ENCODE measurements at regions not wholly inside any gene's neighbourhood (a gene's known extent, or its start where the extent isn't known, plus 50 kb on each side); places are given as distances from the start of the nearest gene placed in this dataset.

- H3K4me1 ChIP-seq: no peaks in the 10 kb centered on the region
- FAIRE-seq: no peak
- WGBS, 2 donors: 11 to 22% methylated on average over 1 of the region's 1 CpG
- no peak overlapping the region for H3K27ac ChIP-seq
- no peak for DNase-seq
- no peak overlapping the region for H3K4me3 ChIP-seq
- no peaks in the 10 kb centered on the region for H3K27me3 ChIP-seq
- TF ChIP-seq CTCF (IDR thresholded peaks at IDR 0.05): no peak
- intact Hi-C loops (cut with DNase I): no loop called here
- H3K9me3 ChIP-seq: no peaks in the 10 kb centered on the region
- no peaks in the 10 kb centered on the region for H3K36me3 ChIP-seq
- ATAC-seq: no peak
Observed at GRCh38 chr5:26690511-26690910, 347.9 kb downstream of the CDH9 start.

- H3K36me3 ChIP-seq: no peaks in the 10 kb centered on the region
- H3K27ac ChIP-seq: no peak overlapping the region
- no peaks in the 10 kb centered on the region for H3K4me1 ChIP-seq
- WGBS, 2 donors: 68 to 82% methylated on average over 1 of the region's 1 CpG
- intact Hi-C loops (cut with DNase I): no loop called here
- H3K9me3 ChIP-seq: no peaks in the 10 kb centered on the region
- FAIRE-seq: no peak
- no peak for TF ChIP-seq CTCF (IDR thresholded peaks at IDR 0.05)
- no peak overlapping the region for H3K4me3 ChIP-seq
- no peaks in the 10 kb centered on the region for H3K27me3 ChIP-seq
- no peak for DNase-seq
- no peak for ATAC-seq
Observed at GRCh38 chr5:26681861-26682260, 356.5 kb downstream of the CDH9 start.

- Histone ChIP-seq H3K27ac (no peak overlapping the region), H3K4me1 (no peaks in the 10 kb centered on the region), H3K9me3 (no peaks in the 10 kb centered on the region), H3K36me3 (no peaks in the 10 kb centered on the region), H3K27me3 (no peaks in the 10 kb centered on the region), H3K4me3 (no peak overlapping the region)
- 33 to 43% methylated on average over 8 of the region's 8 CpGs for WGBS, 2 donors
- DNase-seq (no peak), ATAC-seq (no peak), FAIRE-seq (no peak)
- intact Hi-C loops (cut with DNase I): no loop called here
- no peak for TF ChIP-seq CTCF (IDR thresholded peaks at IDR 0.05)
Observed at GRCh38 chr5:26674846-26675245, 363.5 kb downstream of the CDH9 start.

- Histone ChIP-seq H3K4me3 (no peak overlapping the region), H3K27ac (no peak overlapping the region), H3K27me3 (no peaks in the 10 kb centered on the region), H3K4me1 (no peaks in the 10 kb centered on the region), H3K36me3 (no peaks in the 10 kb centered on the region), H3K9me3 (no peaks in the 10 kb centered on the region)
- WGBS, 2 donors: 74 to 88% methylated on average over 25 of the region's 25 CpGs
- intact Hi-C loops (cut with DNase I): no loop called here
- DNase-seq (no peak), ATAC-seq (no peak), FAIRE-seq (no peak)
- no peak for TF ChIP-seq CTCF (IDR thresholded peaks at IDR 0.05)
Observed at GRCh38 chr5:26669523-26669922, 368.9 kb downstream of the CDH9 start.

- intact Hi-C loops (cut with DNase I): no loop called here
- Histone ChIP-seq H3K27ac (no peak overlapping the region), H3K27me3 (no peaks in the 10 kb centered on the region), H3K4me1 (no peaks in the 10 kb centered on the region), H3K4me3 (no peak overlapping the region), H3K36me3 (no peaks in the 10 kb centered on the region), H3K9me3 (no peaks in the 10 kb centered on the region)
- no peak for TF ChIP-seq CTCF (IDR thresholded peaks at IDR 0.05)
- ATAC-seq (no peak), FAIRE-seq (no peak), DNase-seq (no peak)
- 78 to 83% methylated on average over 14 of the region's 14 CpGs for WGBS, 2 donors
Observed at GRCh38 chr5:26669031-26669430, 369.4 kb downstream of the CDH9 start.

All from pancreas (tissue), 10 donors.